22Rv1 (cell line): ENCODE measurements at regions not wholly inside any gene's neighbourhood (a gene's known extent, or its start where the extent isn't known, plus 50 kb on each side); places are given as distances from the start of the nearest gene placed in this dataset.

ENCODE experiments used
- H3K27ac ChIP-seq: fragments of 450-650 bp; 2 replicates; pipeline ENCODE4 v1.5.1; 2017
- CTCF ChIP-seq: fragments of 450-650 bp; IDR thresholded peaks from 2 replicates; pipeline ENCODE4 v1.5.1; 2017; ENCODE audit warnings: mild to moderate bottlenecking
- ZFX ChIP-seq: fragments of 450-650 bp; IDR thresholded peaks from 2 replicates; pipeline ENCODE4 v1.6.1; 2017; ENCODE audit warnings: antibody characterized with exemption, borderline replicate concordance

- TF ChIP-seq ZFX, result no peak
- no peak for TF ChIP-seq CTCF
Measured at GRCh38 chr12:124242529-124243065, 52.3 kb upstream of the RFLNA start.

GRCh38 chr12:124243936-124244335 is 51.0 kb upstream of the RFLNA start:
- no peak overlapping the region for H3K27ac ChIP-seq
- no peak for TF ChIP-seq CTCF
- no peak for TF ChIP-seq ZFX

More at GRCh38 chr12:124242529-124243065, 52.3 kb upstream of the RFLNA start:
- H3K27ac ChIP-seq, result no peak overlapping the region
